ENCODE measurements at regions not wholly inside any gene's neighbourhood (a gene's known extent, or its start where the extent isn't known, plus 50 kb on each side); places are given as distances from the start of the nearest gene placed in this dataset.

GRCh38 chr12:47549258-47549657 is 156.6 kb downstream of the RPAP3 start:
- intact Hi-C loops (cut with micrococcal nuclease; ENCODE audit: unreplicated experiment) (no loop called here), in situ Hi-C loops (cut with HindIII; ENCODE audit: extremely low pct_ligation_motif_present, low pct_unique_long_range_greater_than_20kb) (no loop called here)
- no peaks in the 10 kb centered on the region for H3K4me1 ChIP-seq (ENCODE audit: insufficient read depth, low read length)
- no peak overlapping the region for H3K4me2 ChIP-seq (ENCODE audit: low read depth, low read length)
- no peak overlapping the region for H3K27ac ChIP-seq (ENCODE audit: extremely low read length, insufficient read depth, low read length)
- H3K79me2 ChIP-seq (ENCODE audit: insufficient read depth, low read length), result no peaks in the 10 kb centered on the region
- no peaks in the 10 kb centered on the region for H4K20me1 ChIP-seq (ENCODE audit: insufficient read depth, low read length)
- BruUV-seq (replicated peaks), result no TSS peak
- no peak for FAIRE-seq
- DNase-seq (ENCODE audit: low spot score), result no peak
- ChIA-PET POLR2A (no interaction called here), CTCF (ENCODE audit: low intra/inter-chr PET ratio, low total read pairs) (no interaction called here)
- no peak overlapping the region for H2AFZ ChIP-seq (ENCODE audit: low read length)
- peaks cover 14% of the 10 kb centered on the region for H3K9me3 ChIP-seq (ENCODE audit: low read length)
- 11% methylated on average over 3 of the region's 3 CpGs for WGBS (ENCODE audit: low lambda C conversion rate)
- no peak overlapping the region for H3K9ac ChIP-seq (ENCODE audit: insufficient read depth, low read depth, low read length)
- H3K36me3 ChIP-seq (replicated peaks in 1 of 2; ENCODE audit: control insufficient read depth in 1 of 2, insufficient read depth in 2 of 2, low read length in 2 of 2), result no peaks in the 10 kb centered on the region
- no peak overlapping the region for H3K4me3 ChIP-seq (replicated peaks in 1 of 3; ENCODE audit: insufficient read depth in 1 of 3, low read depth in 2 of 3, low read length in 3 of 3)
- TF ChIP-seq, protein P1, sequence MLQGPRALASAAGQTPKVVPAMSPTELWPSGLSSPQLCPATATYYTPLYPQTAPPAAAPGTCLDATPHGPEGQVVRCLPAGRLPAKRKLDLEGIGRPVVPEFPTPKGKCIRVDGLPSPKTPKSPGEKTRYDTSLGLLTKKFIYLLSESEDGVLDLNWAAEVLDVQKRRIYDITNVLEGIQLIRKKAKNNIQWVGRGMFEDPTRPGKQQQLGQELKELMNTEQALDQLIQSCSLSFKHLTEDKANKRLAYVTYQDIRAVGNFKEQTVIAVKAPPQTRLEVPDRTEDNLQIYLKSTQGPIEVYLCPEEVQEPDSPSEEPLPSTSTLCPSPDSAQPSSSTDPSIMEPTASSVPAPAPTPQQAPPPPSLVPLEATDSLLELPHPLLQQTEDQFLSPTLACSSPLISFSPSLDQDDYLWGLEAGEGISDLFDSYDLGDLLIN (CRISPR knock-in tag; IDR thresholded peaks at IDR 0.05; ENCODE audit: borderline replicate concordance), result no peak
- TF ChIP-seq TEF (CRISPR knock-in tag; IDR thresholded peaks at IDR 0.05) (no peak), ZNF567 (CRISPR knock-in tag; IDR thresholded peaks at IDR 0.05; ENCODE audit: borderline replicate concordance) (no peak), SIN3A (IDR thresholded peaks at IDR 0.05; ENCODE audit: borderline replicate concordance, low read depth, low read length) (no peak), ZNF547 (CRISPR knock-in tag; IDR thresholded peaks at IDR 0.05) (no peak), CENPT (CRISPR knock-in tag; IDR thresholded peaks at IDR 0.05; ENCODE audit: low read depth) (no peak), NR2F1 (CRISPR knock-in tag; IDR thresholded peaks at IDR 0.05) (no peak), EZH2 (conservative IDR thresholded peaks at IDR 0.05; ENCODE audit: low read depth, low read length) (no peak), ZNF367 (CRISPR knock-in tag; IDR thresholded peaks at IDR 0.05; ENCODE audit: borderline replicate concordance) (no peak), BHLHE40 (IDR thresholded peaks at IDR 0.05; ENCODE audit: low read length) (no peak), PCBP1 (IDR thresholded peaks at IDR 0.05; ENCODE audit: borderline replicate concordance, low read depth, low read length) (no peak), SP1 (IDR thresholded peaks at IDR 0.05) (no peak), SP1 (CRISPR knock-in tag; IDR thresholded peaks at IDR 0.05) (no peak), ZFYVE20 (CRISPR knock-in tag; IDR thresholded peaks at IDR 0.05; ENCODE audit: borderline replicate concordance, low read depth) (no peak), ZFP36L1 (CRISPR knock-in tag; IDR thresholded peaks at IDR 0.05) (no peak), HOXA9 (CRISPR knock-in tag; IDR thresholded peaks at IDR 0.05; ENCODE audit: borderline replicate concordance) (no peak), ZNF766 (CRISPR knock-in tag; IDR thresholded peaks at IDR 0.05; ENCODE audit: borderline replicate concordance) (no peak)
- TF ChIP-seq, protein P2, sequence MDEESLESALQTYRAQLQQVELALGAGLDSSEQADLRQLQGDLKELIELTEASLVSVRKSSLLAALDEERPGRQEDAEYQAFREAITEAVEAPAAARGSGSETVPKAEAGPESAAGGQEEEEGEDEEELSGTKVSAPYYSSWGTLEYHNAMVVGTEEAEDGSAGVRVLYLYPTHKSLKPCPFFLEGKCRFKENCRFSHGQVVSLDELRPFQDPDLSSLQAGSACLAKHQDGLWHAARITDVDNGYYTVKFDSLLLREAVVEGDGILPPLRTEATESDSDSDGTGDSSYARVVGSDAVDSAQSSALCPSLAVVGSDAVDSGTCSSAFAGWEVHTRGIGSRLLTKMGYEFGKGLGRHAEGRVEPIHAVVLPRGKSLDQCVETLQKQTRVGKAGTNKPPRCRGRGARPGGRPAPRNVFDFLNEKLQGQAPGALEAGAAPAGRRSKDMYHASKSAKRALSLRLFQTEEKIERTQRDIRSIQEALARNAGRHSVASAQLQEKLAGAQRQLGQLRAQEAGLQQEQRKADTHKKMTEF (CRISPR knock-in tag; IDR thresholded peaks at IDR 0.05), result no peak
- TF ChIP-seq, protein P3, sequence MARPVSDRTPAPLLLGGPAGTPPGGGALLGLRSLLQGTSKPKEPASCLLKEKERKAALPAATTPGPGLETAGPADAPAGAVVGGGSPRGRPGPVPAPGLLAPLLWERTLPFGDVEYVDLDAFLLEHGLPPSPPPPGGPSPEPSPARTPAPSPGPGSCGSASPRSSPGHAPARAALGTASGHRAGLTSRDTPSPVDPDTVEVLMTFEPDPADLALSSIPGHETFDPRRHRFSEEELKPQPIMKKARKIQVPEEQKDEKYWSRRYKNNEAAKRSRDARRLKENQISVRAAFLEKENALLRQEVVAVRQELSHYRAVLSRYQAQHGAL (CRISPR knock-in tag; IDR thresholded peaks at IDR 0.05; ENCODE audit: not compliant biosample characterization), result no peak
- ATAC-seq, result no peak
- H3K27me3 ChIP-seq (ENCODE audit: control insufficient read depth in 1 of 2, insufficient read depth in 2 of 2, low read length in 2 of 2), result no peaks in the 10 kb centered on the region; a peak in 1 of 5 replicates

All from HepG2 (cell line).